ENCODE measurements at regions not wholly inside any gene's neighbourhood (a gene's known extent, or its start where the extent isn't known, plus 50 kb on each side); places are given as distances from the start of the nearest gene placed in this dataset.

GRCh38 chr13:82917984-82918383 lies 964.3 kb downstream of the SLITRK1 start:
- Mint-ChIP-seq H3K27ac (no peak overlapping the region), H3K9me3 (peaks cover 6 to 23% (median 16%) of the 10 kb centered on the region in 6 donors), H3K4me3 (no peak overlapping the region), H3K4me1 (no peaks in the 10 kb centered on the region), H3K36me3 (no peaks in the 10 kb centered on the region), H3K27me3 (ENCODE audit: low read depth in 3 of 3) (peaks cover 0 to 1% (median 0%) of the 10 kb centered on the region in 3 donors)
- no peak for DNase-seq

GRCh38 chr13:82912564-82912963 lies 969.7 kb downstream of the SLITRK1 start:
- Mint-ChIP-seq H3K4me1 (no peaks in the 10 kb centered on the region), H3K9me3 (peaks cover 4 to 24% (median 13%) of the 10 kb centered on the region in 6 donors), H3K27ac (no peak overlapping the region), H3K36me3 (no peaks in the 10 kb centered on the region), H3K4me3 (no peak overlapping the region), H3K27me3 (ENCODE audit: low read depth in 3 of 3) (peaks cover 0 to 1% (median 0%) of the 10 kb centered on the region in 3 donors)
- no peak for DNase-seq

GRCh38 chr13:82905071-82905470 lies 977.2 kb downstream of the SLITRK1 start:
- Mint-ChIP-seq H3K4me1 (no peaks in the 10 kb centered on the region), H3K27me3 (ENCODE audit: low read depth in 3 of 3) (peaks cover 0 to 2% (median 0%) of the 10 kb centered on the region in 3 donors), H3K4me3 (no peak overlapping the region), H3K27ac (no peak overlapping the region), H3K36me3 (no peaks in the 10 kb centered on the region), H3K9me3 (peaks cover 9 to 32% (median 15%) of the 10 kb centered on the region in 6 donors)
- DNase-seq: no peak

- Mint-ChIP-seq H3K27me3 (ENCODE audit: low read depth in 3 of 3) (no peaks in the 10 kb centered on the region), H3K4me1 (no peaks in the 10 kb centered on the region), H3K27ac (no peak overlapping the region), H3K36me3 (no peaks in the 10 kb centered on the region), H3K9me3 (peaks cover 9 to 23% (median 13%) of the 10 kb centered on the region in 6 donors), H3K4me3 (no peak overlapping the region)
- DNase-seq: no peak
Measured at GRCh38 chr13:82900453-82900852, 981.8 kb downstream of the SLITRK1 start.

- peaks cover 2 to 18% (median 11%) of the 10 kb centered on the region in 6 donors for H3K9me3 Mint-ChIP-seq
- H3K4me1 Mint-ChIP-seq: no peaks in the 10 kb centered on the region
- no peak for DNase-seq
- no peaks in the 10 kb centered on the region for H3K27me3 Mint-ChIP-seq (ENCODE audit: low read depth in 3 of 3)
- no peaks in the 10 kb centered on the region for H3K36me3 Mint-ChIP-seq
- H3K4me3 Mint-ChIP-seq: no peak overlapping the region
- H3K27ac Mint-ChIP-seq: no peak overlapping the region
Measured at GRCh38 chr13:82898586-82898985, 983.7 kb downstream of the SLITRK1 start.

- no peak overlapping the region for H3K27ac Mint-ChIP-seq
Measured at GRCh38 chr13:82879921-82880320, 1002.4 kb downstream of the SLITRK1 start.

GRCh38 chr13:82878536-82878935 lies 1003.7 kb downstream of the SLITRK1 start:
- no peaks in the 10 kb centered on the region for H3K4me1 Mint-ChIP-seq
- peaks cover 0 to 2% (median 0%) of the 10 kb centered on the region in 3 donors for H3K27me3 Mint-ChIP-seq (ENCODE audit: low read depth in 3 of 3)
- no peak overlapping the region for H3K27ac Mint-ChIP-seq
- no peak for DNase-seq
- peaks cover 14 to 41% (median 27%) of the 10 kb centered on the region in 6 donors for H3K9me3 Mint-ChIP-seq
- H3K36me3 Mint-ChIP-seq: no peaks in the 10 kb centered on the region
- no peak overlapping the region for H3K4me3 Mint-ChIP-seq

More at GRCh38 chr13:82879921-82880320, 1002.4 kb downstream of the SLITRK1 start:
- DNase-seq: no peak
- H3K4me3 Mint-ChIP-seq: no peak overlapping the region
- peaks cover 0 to 2% (median 0%) of the 10 kb centered on the region in 3 donors for H3K27me3 Mint-ChIP-seq (ENCODE audit: low read depth in 3 of 3)
- H3K36me3 Mint-ChIP-seq: no peaks in the 10 kb centered on the region
- peaks cover 9 to 35% (median 21%) of the 10 kb centered on the region in 6 donors for H3K9me3 Mint-ChIP-seq
- no peaks in the 10 kb centered on the region for H3K4me1 Mint-ChIP-seq

- H3K36me3 Mint-ChIP-seq: no peaks in the 10 kb centered on the region
- no peak for DNase-seq
- H3K9me3 Mint-ChIP-seq: peaks cover 0 to 25% (median 9%) of the 10 kb centered on the region in 6 donors
- H3K4me1 Mint-ChIP-seq: no peaks in the 10 kb centered on the region
- H3K27me3 Mint-ChIP-seq (ENCODE audit: low read depth in 3 of 3): peaks cover 0 to 3% (median 0%) of the 10 kb centered on the region in 3 donors
- H3K4me3 Mint-ChIP-seq: no peak overlapping the region
- no peak overlapping the region for H3K27ac Mint-ChIP-seq
Measured at GRCh38 chr13:82867284-82867683, 1015.0 kb downstream of the SLITRK1 start.

- no peaks in the 10 kb centered on the region for H3K4me1 Mint-ChIP-seq
- H3K36me3 Mint-ChIP-seq: no peaks in the 10 kb centered on the region
- DNase-seq: no peak
- peaks cover 6 to 45% (median 24%) of the 10 kb centered on the region in 6 donors for H3K9me3 Mint-ChIP-seq
- H3K27me3 Mint-ChIP-seq (ENCODE audit: low read depth in 3 of 3): no peaks in the 10 kb centered on the region
- no peak overlapping the region for H3K27ac Mint-ChIP-seq
- H3K4me3 Mint-ChIP-seq: no peak overlapping the region
Measured at GRCh38 chr13:82850644-82851043, 1031.6 kb downstream of the SLITRK1 start.

GRCh38 chr13:82848766-82849165 lies 1033.5 kb downstream of the SLITRK1 start:
- H3K36me3 Mint-ChIP-seq: no peaks in the 10 kb centered on the region
- no peak overlapping the region for H3K27ac Mint-ChIP-seq
- H3K27me3 Mint-ChIP-seq (ENCODE audit: low read depth in 3 of 3): no peaks in the 10 kb centered on the region
- H3K9me3 Mint-ChIP-seq: peaks cover 10 to 51% (median 20%) of the 10 kb centered on the region in 6 donors
- DNase-seq: no peak
- no peak overlapping the region for H3K4me3 Mint-ChIP-seq
- no peaks in the 10 kb centered on the region for H3K4me1 Mint-ChIP-seq

GRCh38 chr13:82847595-82847994 lies 1034.7 kb downstream of the SLITRK1 start:
- Mint-ChIP-seq H3K4me1 (no peaks in the 10 kb centered on the region), H3K4me3 (no peak overlapping the region), H3K27me3 (ENCODE audit: low read depth in 3 of 3) (no peaks in the 10 kb centered on the region), H3K36me3 (no peaks in the 10 kb centered on the region), H3K27ac (no peak overlapping the region), H3K9me3 (peaks cover 8 to 48% (median 17%) of the 10 kb centered on the region in 6 donors)
- DNase-seq: no peak

GRCh38 chr13:82833923-82834322 lies 1048.4 kb downstream of the SLITRK1 start:
- Mint-ChIP-seq H3K27me3 (ENCODE audit: low read depth in 3 of 3) (no peaks in the 10 kb centered on the region), H3K9me3 (peaks cover 11 to 62% (median 30%) of the 10 kb centered on the region in 6 donors), H3K36me3 (peaks cover 0 to 4% (median 0%) of the 10 kb centered on the region in 3 donors), H3K4me3 (no peak overlapping the region), H3K4me1 (no peaks in the 10 kb centered on the region), H3K27ac (no peak overlapping the region)
- DNase-seq: no peak

- no peak overlapping the region for H3K4me3 Mint-ChIP-seq
- peaks cover 0 to 1% (median 0%) of the 10 kb centered on the region in 3 donors for H3K27me3 Mint-ChIP-seq (ENCODE audit: low read depth in 3 of 3)
- peaks cover 17 to 66% (median 37%) of the 10 kb centered on the region in 6 donors for H3K9me3 Mint-ChIP-seq
- H3K27ac Mint-ChIP-seq: no peak overlapping the region
- no peaks in the 10 kb centered on the region for H3K4me1 Mint-ChIP-seq
- no peaks in the 10 kb centered on the region for H3K36me3 Mint-ChIP-seq
- DNase-seq: no peak
Measured at GRCh38 chr13:82829040-82829439, 1053.2 kb downstream of the SLITRK1 start.

GRCh38 chr13:82827724-82828123 lies 1054.5 kb downstream of the SLITRK1 start:
- Mint-ChIP-seq H3K9me3 (peaks cover 20 to 56% (median 37%) of the 10 kb centered on the region in 6 donors), H3K27ac (no peak overlapping the region), H3K4me3 (no peak overlapping the region), H3K36me3 (peaks cover 0 to under 1% (median 0%) of the 10 kb centered on the region in 3 donors), H3K27me3 (ENCODE audit: low read depth in 3 of 3) (peaks cover 0 to 1% (median 0%) of the 10 kb centered on the region in 3 donors), H3K4me1 (no peaks in the 10 kb centered on the region)
- no peak for DNase-seq

- Mint-ChIP-seq H3K4me1 (no peaks in the 10 kb centered on the region), H3K9me3 (peaks cover 15 to 55% (median 23%) of the 10 kb centered on the region in 6 donors), H3K27ac (no peak overlapping the region), H3K27me3 (ENCODE audit: low read depth in 3 of 3) (peaks cover 0 to 1% (median 0%) of the 10 kb centered on the region in 3 donors), H3K36me3 (peaks cover 0 to 4% (median 3%) of the 10 kb centered on the region in 3 donors), H3K4me3 (no peak overlapping the region)
- DNase-seq: no peak
Measured at GRCh38 chr13:82822935-82823334, 1059.3 kb downstream of the SLITRK1 start.

Data from immature natural killer cell (primary cell).